Gastrocnemius medialis (tissue), 4 donors: ENCODE measurements at regions not wholly inside any gene's neighbourhood (a gene's known extent, or its start where the extent isn't known, plus 50 kb on each side); places are given as distances from the start of the nearest gene placed in this dataset.

Source experiments
- ATAC-seq, 2 donors: fragments of 150-250 bp; one replicate each; pipeline ENCODE4 v1.9.1; 2016
- DNase-seq, 2 donors: peaks; one replicate each; pipeline ENCODE4 v3.0.0-alpha.2; 2019
- H3K27ac ChIP-seq, 4 donors: fragments of 200-600 bp; sonication (generic); 1 replicate in 1 of 4; 2 replicates in 3 of 4; pipeline ENCODE4 v1.5.1; 2016 to 2018; ENCODE audit warnings: mild to moderate bottlenecking in 2 of 4, moderate library complexity in 1 of 4
- H3K27me3 ChIP-seq, 3 donors: fragments of 200-600 bp; sonication (generic) in 2 of 3; 1 replicate in 1 of 3; 2 replicates in 2 of 3; pipeline versions ENCODE4 v1.5.1 to v1.6.0; 2016 to 2019; ENCODE audit warnings: mild to moderate bottlenecking in 1 of 3, moderate library complexity in 1 of 3
- H3K36me3 ChIP-seq, 2 donors: fragments of 200-600 bp; sonication (generic) in 1 of 2; one replicate each; pipeline ENCODE4 v1.5.1; 2017 to 2018
- H3K4me1 ChIP-seq, 2 donors: fragments of 200-600 bp; sonication (generic) in 1 of 2; one replicate each; pipeline ENCODE4 v1.5.1; 2016 to 2017; ENCODE audit warnings: mild to moderate bottlenecking in 2 of 2
- H3K4me3 ChIP-seq, 4 donors: fragments of 200-600 bp; sonication (generic) in 3 of 4; 1 replicate in 1 of 4; 2 replicates in 3 of 4; pipeline ENCODE4 v1.5.1; 2016 to 2019; ENCODE audit warnings: mild to moderate bottlenecking in 2 of 4
- H3K9me3 ChIP-seq, 3 donors: fragments of 200-600 bp; sonication (generic) in 2 of 3; 1 replicate in 1 of 3; 2 replicates in 2 of 3; pipeline ENCODE4 v1.5.1; 2016 to 2019
- CTCF ChIP-seq, 5 experiments: fragments of 450-650 bp in 3 of 5; fragments of 200-600 bp in 2 of 5; sonication (generic) in 2 of 5; IDR thresholded peaks in 4 of 5; conservative IDR thresholded peaks in 1 of 5; 1 replicate in 4 of 5; 2 replicates in 1 of 5; pipeline ENCODE4 v1.5.1; 2016 to 2019; ENCODE audit warnings: antibody characterized with exemption in 5 of 5, mild to moderate bottlenecking in 3 of 5, moderate library complexity in 3 of 5
- POLR2A ChIP-seq, 2 donors: fragments of 450-650 bp; IDR thresholded peaks; one replicate each; pipeline ENCODE4 v1.6.1; 2017; ENCODE audit warnings: antibody characterized with exemption in 2 of 2, mild to moderate bottlenecking in 2 of 2, moderate library complexity in 2 of 2
- in situ Hi-C, 4 donors: fragments of 200-750 bp; cut with MboI; loops; one replicate each; pipeline versions ENCODE4 v1.15.0 to v1.8.0; 2017; ENCODE audit warnings: low sequenced_read_pairs in 4 of 4
- intact Hi-C: fragments of 100-400 bp; cut with DNase I; formaldehyde crosslinking; loops from one replicate; pipeline ENCODE4 v1.15.1; 2023; ENCODE audit warnings: low total_unique reads

GRCh38 chr13:50079655-50080202 lies 64.5 kb downstream of the KCNRG start:
- Histone ChIP-seq H3K27me3 (no peaks in the 10 kb centered on the region), H3K9me3 (no peaks in the 10 kb centered on the region), H3K4me3 (peak overlapping the region; percentile 68 to 88 (median 80)), H3K27ac (peak overlapping the region; percentile 69 to 90 (median 80)), H3K4me1 (peaks cover 55 to 77% of the 10 kb centered on the region in 2 donors), H3K36me3 (no peaks in the 10 kb centered on the region)
- in situ Hi-C loops (loop anchor here in 3 of 4 donors (10.0 to 25.0 kb wide), 4 partner anchors 75 to 458 kb away; partner anchors contain the start of gene TRIM13 (in 1 of the 3)), intact Hi-C loops (loop anchor here (5.0 kb wide), 2 partner anchors 448 to 723 kb away; no protein-coding TSS in a partner anchor)
- TF ChIP-seq POLR2A (IDR thresholded peaks at IDR 0.05), result no peak
- TF ChIP-seq CTCF (IDR thresholded peaks at IDR 0.05 in 4 of 5, conservative IDR thresholded peaks at IDR 0.05 in 1 of 5), result no peak
- DNase-seq, result no peak
- no peak for ATAC-seq

GRCh38 chr13:50080203-50080910 lies 65.1 kb downstream of the KCNRG start:
- H3K36me3 ChIP-seq, result no peaks in the 10 kb centered on the region
- peaks cover 60 to 77% of the 10 kb centered on the region in 2 donors for H3K4me1 ChIP-seq
- in situ Hi-C loops, result loop anchor here in 3 of 4 donors (10.0 to 25.0 kb wide), 3 partner anchors 86 to 457 kb away; partner anchors contain the start of gene TRIM13 (in 1 of the 3)
- H3K27ac ChIP-seq, result peak overlapping the region; percentile 69 to 90 (median 80)
- intact Hi-C loops, result loop anchor here (5.0 kb wide), 2 partner anchors 447 to 722 kb away; no protein-coding TSS in a partner anchor
- ATAC-seq, result no peak
- H3K27me3 ChIP-seq, result no peaks in the 10 kb centered on the region
- DNase-seq, result no peak
- TF ChIP-seq CTCF (IDR thresholded peaks at IDR 0.05 in 4 of 5, conservative IDR thresholded peaks at IDR 0.05 in 1 of 5) (no peak), POLR2A (IDR thresholded peaks at IDR 0.05) (no peak)
- H3K4me3 ChIP-seq, result peak overlapping the region; percentile 68 to 88 (median 80)
- no peaks in the 10 kb centered on the region for H3K9me3 ChIP-seq

- Histone ChIP-seq H3K4me1 (peaks cover 57 to 70% of the 10 kb centered on the region in 2 donors), H3K36me3 (no peaks in the 10 kb centered on the region), H3K9me3 (no peaks in the 10 kb centered on the region), H3K27me3 (no peaks in the 10 kb centered on the region), H3K4me3 (peak overlapping the region; percentile 68 to 88 (median 80)), H3K27ac (peak overlapping the region; percentile 69 to 90 (median 80))
- TF ChIP-seq POLR2A (IDR thresholded peaks at IDR 0.05) (no peak), CTCF (IDR thresholded peaks at IDR 0.05 in 4 of 5, conservative IDR thresholded peaks at IDR 0.05 in 1 of 5) (no peak)
- intact Hi-C loops (loop anchor here (1.0 to 5.0 kb wide), 3 partner anchors 145 to 721 kb away; partner anchors contain the start of gene SPRYD7), in situ Hi-C loops (loop anchor here in 3 of 4 donors (10.0 to 25.0 kb wide), 3 partner anchors 86 to 456 kb away; partner anchors contain the start of gene TRIM13 (in 1 of the 3))
- peak; percentile 0 to 5 for ATAC-seq
- peak; percentile 7 to 27 for DNase-seq
Measured at GRCh38 chr13:50080911-50081678, 65.9 kb downstream of the KCNRG start.

GRCh38 chr13:50081679-50082425 lies 66.6 kb downstream of the KCNRG start:
- Histone ChIP-seq H3K27me3 (no peaks in the 10 kb centered on the region), H3K4me1 (peaks cover 57 to 65% of the 10 kb centered on the region in 2 donors), H3K9me3 (no peaks in the 10 kb centered on the region), H3K4me3 (peak overlapping the region; percentile 68 to 88 (median 80)), H3K27ac (peak overlapping the region; percentile 85 to 90 (median 87)), H3K36me3 (no peaks in the 10 kb centered on the region)
- ATAC-seq (peak; percentile 96), DNase-seq (peak; percentile 97 to 98)
- peak in 2 of 5 experiments; percentile 10 to 19 for TF ChIP-seq CTCF (IDR thresholded peaks at IDR 0.05 in 4 of 5, conservative IDR thresholded peaks at IDR 0.05 in 1 of 5)
- peak; percentile 25 to 63 for TF ChIP-seq POLR2A (IDR thresholded peaks at IDR 0.05)
- intact Hi-C loops, result loop anchor here (1.0 to 5.0 kb wide), 6 partner anchors 41 to 720 kb away; partner anchors contain the start of genes EBPL, SPRYD7 and TRIM13
- in situ Hi-C loops, result loop anchor here in 3 of 4 donors (10.0 to 25.0 kb wide), 3 partner anchors 87 to 455 kb away; partner anchors contain the start of gene TRIM13 (in 1 of the 3)
